NCI-H82 treated with DMSO at 0.1 percent for 48 hours (cell line): ENCODE measurements at regions not wholly inside any gene's neighbourhood (a gene's known extent, or its start where the extent isn't known, plus 50 kb on each side); places are given as distances from the start of the nearest gene placed in this dataset.
"Not testable (repeated sequence)": the region's sequence is repeated elsewhere in the genome, so short reads cannot be mapped to it uniquely, and the experiment has no call there.

Experiments used
- DNase-seq: peaks from one replicate; lab custom pipeline; 2025; ENCODE audit not compliant: unreplicated experiment; lab: John Stamatoyannopoulos, UW

DNA sequence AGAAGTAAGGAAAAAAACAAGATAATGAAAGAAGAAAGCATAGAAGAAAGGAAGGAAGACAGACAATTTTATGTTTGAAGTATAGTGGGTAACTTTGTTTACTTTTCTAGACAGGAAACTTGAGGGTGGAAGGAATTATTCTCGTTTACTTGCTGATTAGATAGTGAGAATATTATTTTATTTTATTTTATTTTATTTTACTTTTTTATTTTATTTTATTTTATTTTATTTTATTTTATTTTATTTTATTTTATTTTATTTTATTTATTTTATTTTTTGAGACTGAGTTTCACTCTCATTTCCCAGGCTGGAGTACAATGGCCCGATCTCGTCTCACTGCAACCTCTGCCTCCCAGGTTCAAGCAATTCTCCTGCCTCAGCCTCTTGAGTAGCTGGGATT, 623.1 kb upstream of the COX7C start:
- not testable (repeated sequence) for DNase-seq

DNA sequence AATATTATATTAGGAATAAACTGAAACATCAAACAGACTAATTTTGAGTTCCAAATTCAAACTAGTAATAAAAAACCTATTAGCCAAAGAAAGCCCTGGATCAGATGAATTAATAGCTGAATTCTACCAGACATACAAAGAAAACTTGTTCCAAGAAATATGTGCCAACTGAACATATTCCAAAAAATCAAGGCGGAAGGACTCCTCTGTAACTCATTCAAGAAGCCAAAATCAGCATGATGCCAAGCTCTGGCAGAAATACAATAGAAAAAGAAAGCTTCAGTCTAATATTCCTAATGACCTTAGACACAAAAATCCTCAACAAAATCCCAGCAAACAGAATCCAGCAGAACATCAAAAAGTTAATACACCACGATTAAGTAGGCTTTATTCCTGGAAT, 619.1 kb upstream of the COX7C start:
- no peak for DNase-seq

DNA sequence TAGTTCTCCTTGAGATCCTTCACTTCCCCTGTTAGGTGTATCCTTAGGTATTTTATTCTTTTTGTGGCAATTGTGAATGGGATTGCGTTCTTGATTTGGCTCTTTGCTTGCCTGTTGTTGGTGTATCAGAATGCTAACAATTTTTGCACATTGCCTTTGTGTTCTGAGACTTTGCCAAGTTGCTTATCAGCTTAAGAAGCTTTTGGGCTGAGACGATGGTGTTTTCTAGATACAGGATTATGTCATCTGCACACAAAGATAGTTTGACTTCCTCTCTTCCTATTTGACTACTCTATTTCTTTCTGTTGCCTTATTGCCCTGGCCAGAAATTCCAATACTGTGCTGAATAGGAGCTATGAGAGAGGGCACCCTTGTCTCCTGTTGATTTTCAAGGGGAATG, 609.4 kb upstream of the COX7C start:
- DNase-seq: no peak

DNA sequence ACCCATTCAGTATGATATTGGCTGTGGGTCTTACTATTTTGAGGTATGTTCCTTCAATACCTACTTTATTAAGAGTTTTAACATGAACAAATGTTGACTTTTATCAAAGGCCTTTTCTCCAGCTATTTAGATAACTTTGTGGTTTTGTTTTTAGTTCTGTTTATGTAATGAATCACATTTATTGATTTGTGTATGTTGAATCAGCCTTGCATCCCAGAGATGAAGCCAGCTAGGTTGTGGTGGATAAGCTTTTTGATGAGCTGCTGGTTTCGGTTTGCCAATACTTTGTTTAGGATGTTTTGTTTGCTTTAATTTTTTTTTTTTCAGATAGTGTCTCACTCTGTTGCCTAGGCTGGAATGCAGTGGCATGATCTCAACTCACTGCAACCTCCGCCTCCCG, 609.0 kb upstream of the COX7C start:
- no peak for DNase-seq

DNA sequence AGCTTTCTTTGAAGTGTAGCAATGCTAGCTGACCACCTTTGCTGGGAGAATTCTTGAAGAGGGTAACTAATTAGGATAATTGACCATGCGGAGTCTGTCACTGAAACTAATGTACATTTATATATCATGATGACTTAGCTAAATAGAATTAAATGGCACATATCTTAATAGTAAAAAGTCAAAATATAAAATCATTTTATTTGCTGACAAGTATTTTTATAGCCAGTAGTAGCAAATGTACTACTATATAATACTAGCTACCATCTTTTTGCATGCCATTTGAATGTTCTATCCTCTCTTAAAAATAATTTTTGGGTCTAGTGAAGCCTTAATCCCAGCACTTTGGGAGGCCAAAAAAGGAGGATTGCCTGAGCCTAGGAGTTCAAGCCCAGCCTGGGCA, 605.8 kb upstream of the COX7C start:
- no peak for DNase-seq

DNA sequence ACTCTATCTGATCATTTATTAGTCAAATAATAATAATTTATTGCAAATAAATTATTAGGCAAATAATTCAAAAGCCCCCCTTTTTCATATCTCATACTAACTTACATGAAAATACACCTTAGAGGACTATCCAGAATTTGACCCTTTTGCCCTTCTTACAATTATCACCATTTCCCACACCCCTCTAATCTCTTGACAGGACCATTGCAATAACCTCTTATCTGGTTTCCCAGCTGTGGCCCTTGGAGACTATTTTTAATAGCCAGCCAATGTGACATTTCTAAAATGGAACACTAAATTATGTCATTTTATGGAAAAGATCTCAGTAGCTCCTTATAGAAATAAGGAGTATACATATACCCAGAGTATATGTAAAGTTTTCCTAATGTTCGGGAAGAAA, 588.4 kb upstream of the COX7C start:
- no peak for DNase-seq

DNA sequence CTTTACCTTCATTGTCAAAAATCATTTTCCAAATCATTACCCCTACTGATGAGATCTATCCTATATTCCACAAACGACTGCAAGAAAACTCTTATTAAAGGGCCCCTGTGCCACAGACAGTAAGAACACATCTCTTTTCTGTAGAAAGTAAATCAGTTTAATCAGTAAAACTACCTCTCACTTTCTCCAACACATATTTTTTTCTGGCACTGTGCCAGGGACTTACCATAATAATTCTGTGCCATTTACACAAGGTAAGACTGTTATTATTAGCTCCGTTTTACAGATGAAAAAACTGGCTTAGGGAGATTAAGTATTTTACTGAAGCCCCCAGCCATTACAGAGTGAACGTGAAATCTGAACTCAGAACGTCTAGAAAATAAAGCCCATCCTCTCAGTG, 587.0 kb upstream of the COX7C start:
- no peak for DNase-seq

DNA sequence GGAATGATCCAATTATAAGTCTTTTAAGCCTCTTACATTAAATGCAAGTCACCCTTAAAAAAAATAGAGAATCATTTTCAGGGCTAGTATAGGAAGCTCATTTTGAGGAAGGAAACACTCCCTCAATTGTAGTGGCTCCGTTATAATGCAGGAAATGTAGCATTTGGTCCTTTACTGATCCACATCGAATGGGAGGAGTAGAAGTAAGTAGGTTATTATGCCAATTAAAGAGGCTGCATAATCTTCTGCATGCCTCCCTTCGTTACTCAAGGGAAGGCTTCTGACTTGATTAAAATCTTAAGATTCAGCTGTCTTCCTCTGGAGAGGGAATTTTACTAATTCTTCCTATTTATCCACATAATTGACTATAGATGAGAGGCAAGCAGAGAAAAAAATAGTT, 579.2 kb upstream of the COX7C start:
- peak; percentile 35 for DNase-seq

DNA sequence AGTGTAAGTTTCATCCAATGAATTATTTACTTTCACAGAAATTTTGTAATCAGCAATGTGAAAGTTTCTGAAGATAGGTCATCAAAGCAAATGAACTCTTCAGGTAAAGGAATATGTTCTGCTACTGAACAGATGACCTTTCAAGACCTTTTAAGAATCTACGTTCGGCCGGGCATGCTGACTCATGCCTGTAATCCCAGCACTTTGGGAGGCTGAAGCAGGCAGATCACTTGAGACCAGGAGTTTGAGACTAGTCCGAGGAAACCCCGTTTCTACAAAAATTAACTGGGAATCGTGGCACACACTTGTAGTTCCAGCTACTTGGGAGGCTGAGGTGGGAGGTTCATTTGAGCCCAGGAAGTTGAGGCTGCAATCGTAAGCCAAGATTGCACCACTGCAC, 578.4 kb upstream of the COX7C start:
- DNase-seq: no peak

DNA sequence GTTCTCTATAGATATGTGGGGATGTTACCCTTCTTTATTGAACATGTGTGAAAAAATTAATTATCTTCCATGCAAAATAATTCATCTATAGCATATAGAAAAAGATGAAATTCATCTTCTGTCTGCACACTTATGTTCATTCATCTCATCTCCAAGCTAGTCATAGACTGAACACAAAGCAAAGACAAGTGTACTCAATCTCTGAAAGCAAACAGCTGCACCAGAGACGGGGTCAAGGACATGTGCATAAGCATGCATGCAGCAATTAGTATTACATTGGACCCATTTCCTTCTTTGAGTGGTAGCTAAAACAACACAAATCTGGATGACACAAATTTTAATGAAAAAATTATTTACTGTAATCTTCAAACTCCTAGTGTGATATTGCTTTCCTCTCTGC, 547.0 kb upstream of the COX7C start:
- no peak for DNase-seq

DNA sequence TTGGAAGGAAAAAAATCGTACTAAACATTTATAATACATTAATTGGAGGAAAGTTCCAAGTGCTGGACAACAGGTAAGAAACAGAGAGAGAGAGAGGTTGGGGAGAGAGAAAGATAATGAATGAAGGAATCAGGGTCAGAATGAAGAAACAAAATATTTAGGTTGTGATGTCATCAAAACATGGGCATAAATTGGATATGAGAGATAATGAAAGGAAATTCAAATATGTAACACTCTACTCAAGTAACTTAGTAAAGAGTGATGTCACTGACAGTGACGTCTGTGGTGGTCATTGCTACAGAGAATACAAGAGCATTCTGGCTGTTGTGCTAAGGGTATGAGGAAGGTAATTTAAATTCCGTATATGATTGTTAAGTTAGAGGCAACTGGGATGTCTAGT, 543.4 kb upstream of the COX7C start:
- DNase-seq: no peak

DNA sequence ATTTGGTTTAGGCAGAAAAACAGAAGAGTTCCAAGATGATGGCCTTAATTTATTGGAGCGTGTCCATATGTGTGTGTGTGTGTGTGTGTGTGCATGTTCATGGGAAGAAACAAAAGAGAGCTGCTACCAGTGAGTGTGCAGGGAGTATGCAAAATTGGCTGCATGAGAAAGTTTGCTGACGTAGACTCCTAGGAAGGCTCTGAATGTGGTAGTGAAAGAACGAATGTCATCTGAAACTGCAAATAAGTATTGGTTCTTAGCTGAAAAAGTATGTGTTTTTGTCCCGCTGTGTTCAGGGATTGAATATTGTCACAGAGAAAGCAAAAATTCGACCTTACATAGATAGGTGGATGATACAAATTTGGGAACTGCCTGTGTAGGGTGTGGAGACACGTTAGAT, 542.6 kb upstream of the COX7C start:
- no peak for DNase-seq

DNA sequence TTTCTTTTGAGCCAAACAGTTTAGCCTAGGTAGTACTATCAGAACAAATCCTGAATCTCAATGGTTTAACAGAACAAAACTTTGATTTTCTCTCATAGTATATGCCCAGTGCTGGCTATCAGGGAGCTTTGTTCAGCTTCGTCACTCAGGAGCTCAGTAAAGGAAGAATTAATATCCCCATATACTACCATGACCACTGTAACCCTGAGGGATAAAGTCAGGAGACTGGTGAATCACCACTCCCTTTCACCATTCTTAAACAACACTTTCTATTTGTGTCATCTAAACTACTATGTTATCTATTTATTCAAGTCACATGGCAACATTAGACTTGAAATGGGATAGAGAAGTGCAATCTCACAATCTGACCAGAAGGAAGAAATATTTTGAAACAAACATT, 522.6 kb upstream of the COX7C start:
- DNase-seq: no peak

DNA sequence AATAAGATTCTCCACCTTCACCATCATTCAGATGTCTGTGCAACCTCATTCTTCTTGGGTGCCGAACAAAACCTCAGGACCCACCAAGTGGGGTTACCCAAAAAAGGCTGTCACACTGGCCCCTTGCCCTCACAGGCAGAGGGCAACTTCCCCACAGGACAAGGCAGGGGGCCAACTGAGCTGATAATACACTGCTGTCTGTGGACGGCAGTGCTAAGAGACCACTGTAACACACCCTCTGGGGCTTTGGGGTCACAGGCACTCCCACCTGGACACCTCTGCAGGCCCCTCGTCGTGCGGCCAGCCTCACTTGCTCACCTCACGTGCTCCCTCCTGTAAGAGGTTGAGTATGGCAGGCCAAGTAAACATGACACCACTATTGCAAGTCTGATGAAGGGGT, 515.8 kb upstream of the COX7C start:
- DNase-seq: no peak

DNA sequence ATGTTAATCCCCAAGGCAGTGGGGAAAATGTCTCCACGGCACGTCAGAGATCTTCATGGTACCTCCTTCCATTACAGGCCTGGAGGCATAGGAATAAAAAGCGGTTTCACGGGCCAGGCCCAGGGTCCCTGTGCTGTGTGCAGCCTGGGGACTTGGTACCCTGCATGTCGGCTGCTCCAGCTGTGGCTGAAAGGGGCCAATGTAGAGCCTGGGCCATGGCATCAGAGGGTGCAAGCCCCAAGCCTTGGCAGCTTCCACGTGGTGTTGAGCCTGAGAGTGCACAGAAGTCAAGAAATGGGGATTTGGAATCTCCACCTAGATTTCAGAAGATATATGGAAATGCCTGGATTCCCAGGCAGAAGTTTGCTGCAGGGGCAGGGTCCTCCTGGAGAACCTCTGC, 508.9 kb upstream of the COX7C start:
- no peak for DNase-seq

DNA sequence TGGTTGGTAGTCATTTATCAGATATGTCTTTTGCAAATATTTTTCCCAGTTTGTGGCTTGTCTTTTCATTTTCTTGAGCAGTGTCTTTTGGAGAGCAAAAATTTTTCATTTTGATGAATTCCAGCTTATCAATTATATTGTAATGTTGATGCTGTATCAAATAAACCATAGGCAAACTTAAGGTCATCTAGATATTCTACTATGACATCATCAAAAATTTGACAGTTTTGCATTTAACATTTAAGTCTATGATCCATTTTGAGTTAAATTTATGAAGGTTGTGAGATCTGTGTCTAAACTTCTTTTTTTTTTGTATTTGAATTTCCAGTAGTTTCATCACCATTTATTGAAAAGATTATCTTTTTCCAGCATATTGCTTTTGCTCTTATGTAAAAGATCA, 505.5 kb upstream of the COX7C start:
- DNase-seq: no peak

DNA sequence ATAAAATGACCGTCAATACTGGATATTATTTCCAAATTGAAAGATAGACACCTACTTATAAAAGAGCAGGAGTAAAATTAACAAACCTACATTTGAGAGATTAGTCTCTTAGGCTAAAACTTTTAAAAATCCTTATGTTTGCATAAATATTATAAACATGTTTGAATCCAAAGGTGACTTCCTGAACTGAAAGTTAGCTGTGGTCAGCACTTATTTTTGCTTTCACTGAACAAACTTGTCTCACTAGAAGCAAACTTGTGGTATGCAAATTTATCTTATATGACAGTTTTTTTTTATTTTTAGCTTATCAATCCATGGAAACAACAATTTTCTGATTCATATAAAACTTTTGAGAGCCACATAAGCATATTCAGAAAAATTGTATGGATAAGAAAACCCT, 502.6 kb upstream of the COX7C start:
- DNase-seq: no peak

DNA sequence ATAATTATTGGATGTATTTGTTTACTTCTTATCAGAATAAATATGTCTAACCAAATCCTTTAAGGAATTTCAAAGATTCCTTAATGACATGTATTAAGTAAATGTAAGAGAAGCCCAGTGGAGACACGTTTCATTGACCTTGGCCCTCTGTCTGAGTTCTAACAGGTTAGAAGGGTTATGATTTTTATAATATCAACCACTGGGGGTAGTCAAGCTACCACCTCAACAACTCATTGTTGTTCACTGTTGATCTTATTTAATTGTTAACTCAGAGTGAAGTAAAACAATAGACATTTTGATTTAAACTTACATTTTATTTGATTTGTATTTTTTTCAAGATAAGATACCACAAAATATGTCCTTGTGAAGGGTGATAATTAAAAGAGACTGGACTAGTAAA, 499.2 kb upstream of the COX7C start:
- no peak for DNase-seq

DNA sequence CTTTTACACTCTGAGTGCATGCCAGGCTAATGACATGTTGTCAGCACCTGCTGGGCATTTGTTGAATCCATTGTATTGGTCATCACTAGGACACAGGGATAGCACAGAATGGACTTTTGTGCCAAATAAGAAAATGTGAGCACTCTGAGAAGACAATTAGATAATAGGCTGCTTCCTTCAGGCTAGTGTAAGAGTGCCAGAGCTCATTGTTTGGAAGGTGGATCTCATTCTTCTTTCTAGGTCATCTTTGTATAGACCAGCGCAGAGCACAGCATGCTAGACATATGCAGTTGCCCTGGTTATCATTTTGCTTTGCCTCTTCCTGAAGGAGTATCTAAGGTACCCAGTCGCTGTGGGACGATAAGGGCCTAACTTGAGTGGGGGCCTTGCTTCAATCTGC, 493.4 kb upstream of the COX7C start:
- no peak for DNase-seq

DNA sequence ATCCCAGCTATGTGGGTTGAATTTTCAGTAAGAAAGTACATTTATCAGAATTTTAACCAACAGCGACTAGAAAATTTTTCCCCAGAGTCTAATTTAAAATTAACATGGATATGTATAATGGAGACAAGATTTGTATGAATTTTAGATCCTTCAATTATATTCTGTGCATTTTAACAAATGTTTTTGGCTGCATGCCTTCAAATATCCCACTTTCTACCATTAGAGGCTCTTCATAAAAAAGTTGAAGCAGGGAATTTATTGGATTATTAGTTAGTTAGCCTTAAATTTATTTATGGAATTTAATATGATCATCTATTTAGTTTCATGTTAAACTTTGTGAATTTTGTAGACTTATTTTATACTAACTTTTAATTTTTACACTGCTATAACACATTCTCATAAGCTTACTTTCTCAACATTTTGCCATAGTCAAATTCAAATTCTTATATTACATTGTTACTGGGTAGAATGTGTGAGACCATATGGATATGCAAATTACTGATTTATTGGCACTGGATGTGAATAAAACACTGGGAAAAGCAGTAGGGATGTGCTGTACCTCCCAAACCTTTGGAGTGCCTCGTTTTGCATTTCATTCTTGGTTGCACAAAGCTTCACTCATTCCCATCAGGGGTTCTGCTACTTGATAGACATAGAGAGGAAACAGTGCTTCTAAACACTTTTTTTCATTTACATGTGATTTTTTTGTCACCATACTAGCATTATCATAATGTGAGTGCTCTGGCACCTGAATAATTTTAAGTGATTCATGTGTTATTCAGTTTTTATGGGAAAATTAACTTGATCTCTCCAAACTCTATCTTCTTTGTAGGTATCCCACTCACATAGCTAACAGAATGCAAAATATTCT, 491.8 kb upstream of the COX7C start:
- DNase-seq: no peak

DNA sequence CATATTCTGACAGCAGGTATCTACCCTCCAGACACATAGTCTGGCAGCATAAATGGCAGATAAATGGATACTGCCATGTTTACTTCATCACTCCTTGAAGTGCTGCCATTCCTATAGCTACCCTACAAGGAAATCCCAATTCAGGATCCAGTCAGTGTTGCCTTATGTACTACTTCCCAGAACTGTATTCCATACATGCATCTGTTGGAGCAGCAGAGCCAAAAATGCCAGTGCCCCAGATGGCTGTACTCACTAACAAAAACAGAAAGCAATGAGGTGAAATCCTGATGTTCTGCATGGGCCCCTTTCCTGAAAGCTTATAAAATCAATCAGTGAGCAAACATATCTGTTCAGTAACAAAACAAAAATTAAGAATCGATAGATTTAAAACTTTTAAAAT, 490.0 kb upstream of the COX7C start:
- DNase-seq: no peak

DNA sequence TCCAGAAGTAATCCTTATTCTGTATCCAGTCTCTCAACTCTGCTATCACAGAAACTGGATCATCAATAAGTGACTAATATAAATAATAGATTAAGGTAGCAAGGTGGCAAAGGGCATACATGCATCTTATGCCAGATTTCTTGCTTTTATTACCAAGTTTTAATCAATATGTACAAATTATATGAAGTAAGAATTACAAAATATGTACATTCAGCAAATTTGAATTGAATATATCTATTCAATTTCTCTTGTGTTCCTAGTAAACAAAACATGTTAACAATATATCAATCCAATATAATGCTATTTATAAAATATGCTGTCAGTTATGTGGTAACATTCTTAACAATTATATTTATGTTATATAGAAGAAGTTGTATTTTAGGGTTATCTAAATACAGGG, 488.7 kb upstream of the COX7C start:
- no peak for DNase-seq

DNA sequence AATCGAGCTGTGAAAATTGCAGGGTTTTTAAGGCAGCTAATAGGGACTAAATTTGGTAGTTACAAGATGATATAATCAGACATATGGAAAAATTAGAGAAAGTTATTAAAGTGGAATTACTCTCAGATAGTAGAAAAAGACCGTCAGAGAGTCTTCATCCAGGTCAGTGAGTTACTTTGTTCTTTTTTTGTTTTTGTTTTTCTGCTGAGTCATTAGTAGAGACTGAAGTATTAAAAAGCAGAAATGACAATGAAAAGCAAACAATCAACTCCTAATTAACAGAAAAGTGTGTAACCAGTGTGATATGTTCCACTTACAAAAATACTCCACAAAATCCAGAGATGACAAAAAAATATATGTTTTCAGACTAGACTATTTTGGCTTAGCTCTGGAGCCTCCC, 480.4 kb upstream of the COX7C start:
- DNase-seq: no peak
